Smooth muscle cell (in vitro differentiated cells): ENCODE measurements at regions not wholly inside any gene's neighbourhood (a gene's known extent, or its start where the extent isn't known, plus 50 kb on each side); places are given as distances from the start of the nearest gene placed in this dataset.

Source experiments
- DNase-seq: peaks from one replicate; lab custom pipeline; 2025; ENCODE audit not compliant: unreplicated experiment; lab: John Stamatoyannopoulos, UW
- H2AFZ ChIP-seq: fragments of 200-600 bp; sonication (generic); 2 replicates; pipeline ENCODE4 v1.6.0; 2016; ENCODE audit warnings: antibody characterized with exemption, low read depth, mild to moderate bottlenecking
- H3F3A ChIP-seq: fragments of 200-600 bp; sonication (generic); 2 replicates; pipeline ENCODE4 v1.6.0; 2017; ENCODE audit warnings: antibody characterized with exemption, low read depth
- H3K27ac ChIP-seq: fragments of 200-600 bp; sonication (generic); 2 replicates; pipeline ENCODE4 v1.5.1; 2016; ENCODE audit warnings: low read depth, mild to moderate bottlenecking
- H3K27me3 ChIP-seq: fragments of 200-600 bp; sonication (generic); 2 replicates; pipeline ENCODE4 v1.6.1; 2016; ENCODE audit warnings: low read depth, mild to moderate bottlenecking
- H3K36me3 ChIP-seq: fragments of 200-600 bp; sonication (generic); 2 replicates; pipeline ENCODE4 v1.5.1; 2016; ENCODE audit warnings: low read depth
- H3K4me1 ChIP-seq: fragments of 200-600 bp; sonication (generic); 2 replicates; pipeline ENCODE4 v1.5.1; 2016; ENCODE audit warnings: low read depth
- H3K4me2 ChIP-seq: fragments of 200-600 bp; sonication (generic); 2 replicates; pipeline ENCODE4 v1.6.0; 2016; ENCODE audit warnings: mild to moderate bottlenecking
- H3K4me3 ChIP-seq: fragments of 200-600 bp; sonication (generic); 2 replicates; pipeline ENCODE4 v1.5.1; 2016; ENCODE audit warnings: mild to moderate bottlenecking
- H3K79me2 ChIP-seq: fragments of 200-600 bp; sonication (generic); 2 replicates; pipeline ENCODE4 v1.6.0; 2016; ENCODE audit warnings: low read depth, mild to moderate bottlenecking
- H3K9ac ChIP-seq: fragments of 200-600 bp; sonication (generic); 2 replicates; pipeline ENCODE4 v1.6.0; 2016; ENCODE audit warnings: low read depth
- H3K9me3 ChIP-seq: fragments of 200-600 bp; sonication (generic); replicated peaks from 2 replicates; pipeline ENCODE4 v1.5.1; 2016; ENCODE audit warnings: low read depth
- H4K20me1 ChIP-seq: fragments of 200-600 bp; sonication (generic); 2 replicates; pipeline ENCODE4 v1.6.0; 2016; ENCODE audit warnings: low read depth
- CTCF ChIP-seq: fragments of 200-600 bp; sonication (generic); IDR thresholded peaks from 2 replicates; pipeline ENCODE4 v1.5.1; 2017; ENCODE audit warnings: borderline replicate concordance, mild to moderate bottlenecking, antibody characterized with exemption; ENCODE audit not compliant: insufficient read depth, poor library complexity, severe bottlenecking
- WGBS: methylation state at CpG from one replicate; pipeline ENCODE4 v1.1.7; 2016; ENCODE audit warnings: low lambda C conversion rate; 5-methylcytosine and 5-hydroxymethylcytosine counted together

DNA sequence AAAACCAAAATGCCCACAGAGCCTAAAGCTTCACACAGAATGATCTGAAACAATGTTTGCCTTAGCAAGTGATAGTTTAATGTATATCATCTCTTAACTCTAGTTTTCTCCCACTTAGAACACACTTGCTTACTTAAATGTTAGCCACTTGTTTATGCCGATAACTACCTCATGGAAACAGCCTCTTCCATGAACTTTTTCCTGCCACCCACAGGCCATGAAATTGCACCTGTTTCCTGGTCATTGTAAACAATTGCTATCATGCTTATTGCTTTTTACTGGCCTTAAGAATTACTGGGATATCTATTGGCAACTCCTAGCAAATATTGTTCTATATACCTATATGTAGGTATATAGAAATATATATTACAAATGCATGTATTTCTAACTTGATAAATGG lies 231.1 kb downstream of the HDGFL1 start:
- 100% methylated on average over 1 of the region's 1 CpG for WGBS
- no peak overlapping the region for H3K27ac ChIP-seq
- no peak for TF ChIP-seq CTCF
- H2AFZ ChIP-seq: peak overlapping the region; percentile 34
- no peaks in the 10 kb centered on the region for H4K20me1 ChIP-seq
- no peak overlapping the region for H3K9ac ChIP-seq
- no peak overlapping the region for H3K4me2 ChIP-seq
- no peaks in the 10 kb centered on the region for H3K79me2 ChIP-seq
- no peak overlapping the region for H3K4me3 ChIP-seq
- H3K9me3 ChIP-seq: no peaks in the 10 kb centered on the region
- H3K4me1 ChIP-seq: no peaks in the 10 kb centered on the region
- DNase-seq: no peak
- H3K36me3 ChIP-seq: no peaks in the 10 kb centered on the region
- no peaks in the 10 kb centered on the region for H3K27me3 ChIP-seq
- no peaks in the 10 kb centered on the region for H3F3A ChIP-seq

- Histone ChIP-seq H3K79me2 (no peaks in the 10 kb centered on the region), H3F3A (no peaks in the 10 kb centered on the region), H4K20me1 (no peaks in the 10 kb centered on the region), H3K4me1 (no peaks in the 10 kb centered on the region), H3K4me3 (no peak overlapping the region), H3K36me3 (no peaks in the 10 kb centered on the region), H3K27ac (no peak overlapping the region), H3K9me3 (no peaks in the 10 kb centered on the region), H3K27me3 (no peaks in the 10 kb centered on the region), H3K9ac (no peak overlapping the region), H2AFZ (no peak overlapping the region), H3K4me2 (no peak overlapping the region)
- no peak for DNase-seq
- 94% methylated on average over 2 of the region's 2 CpGs for WGBS
- no peak for TF ChIP-seq CTCF
Observed at GRCh38 chr6:22801831-22802230, 232.5 kb downstream of the HDGFL1 start.

- no peak for DNase-seq
- Histone ChIP-seq H3K9me3 (no peaks in the 10 kb centered on the region), H2AFZ (peak overlapping the region; percentile 70)
Observed at GRCh38 chr6:22804620-22805261, 235.4 kb downstream of the HDGFL1 start.

More at GRCh38 chr6:22804620-22805261, 235.4 kb downstream of the HDGFL1 start:
- Histone ChIP-seq H3F3A (no peaks in the 10 kb centered on the region), H3K9ac (no peak overlapping the region), H3K27ac (no peak overlapping the region), H3K36me3 (no peaks in the 10 kb centered on the region), H4K20me1 (no peaks in the 10 kb centered on the region), H3K27me3 (no peaks in the 10 kb centered on the region), H3K4me3 (no peak overlapping the region), H3K4me1 (no peaks in the 10 kb centered on the region), H3K79me2 (no peaks in the 10 kb centered on the region), H3K4me2 (no peak overlapping the region)
- TF ChIP-seq CTCF: no peak
- WGBS: 68% methylated on average over 5 of the region's 6 CpGs
